ENCODE measurements at regions not wholly inside any gene's neighbourhood (a gene's known extent, or its start where the extent isn't known, plus 50 kb on each side); places are given as distances from the start of the nearest gene placed in this dataset.
"Not testable (repeated sequence)": the region's sequence is repeated elsewhere in the genome, so short reads cannot be mapped to it uniquely, and the experiment has no call there.

- no peak for DNase-seq
Measured at GRCh38 chr12:11540156-11540555, 109.3 kb upstream of the ETV6 start.

GRCh38 chr12:11540615-11541310 lies 108.7 kb upstream of the ETV6 start:
- no peak for DNase-seq

- DNase-seq = no peak
Measured at GRCh38 chr12:11542599-11542998, 106.9 kb upstream of the ETV6 start.

GRCh38 chr12:11543457-11544158 lies 105.9 kb upstream of the ETV6 start:
- DNase-seq = no peak

- no peak for DNase-seq
Measured at GRCh38 chr12:11545484-11546330, 103.8 kb upstream of the ETV6 start.

GRCh38 chr12:11546582-11547270 lies 102.7 kb upstream of the ETV6 start:
- not testable (repeated sequence) for DNase-seq

GRCh38 chr12:11547271-11547646 lies 102.2 kb upstream of the ETV6 start:
- not testable (repeated sequence) for DNase-seq

GRCh38 chr12:11549119-11549518 lies 100.4 kb upstream of the ETV6 start:
- no peak for DNase-seq

GRCh38 chr12:11553871-11554533 lies 95.5 kb upstream of the ETV6 start:
- DNase-seq = peak; percentile 25

GRCh38 chr12:11555195-11555594 lies 94.3 kb upstream of the ETV6 start:
- no peak for DNase-seq

- no peak for DNase-seq
Measured at GRCh38 chr12:11555743-11556625, 93.5 kb upstream of the ETV6 start.

- no peak for DNase-seq
Measured at GRCh38 chr12:11556682-11557081, 92.8 kb upstream of the ETV6 start.

- no peak for DNase-seq
Measured at GRCh38 chr12:11559626-11560340, 89.7 kb upstream of the ETV6 start.

- no peak for DNase-seq
Measured at GRCh38 chr12:11561411-11561810, 88.1 kb upstream of the ETV6 start.

GRCh38 chr12:11563785-11564739 lies 85.4 kb upstream of the ETV6 start:
- DNase-seq = no peak

- DNase-seq = no peak
Measured at GRCh38 chr12:11564984-11565651, 84.4 kb upstream of the ETV6 start.

- no peak for DNase-seq
Measured at GRCh38 chr12:11565752-11566151, 83.7 kb upstream of the ETV6 start.

GRCh38 chr12:11568155-11568761 lies 81.2 kb upstream of the ETV6 start:
- no peak for DNase-seq
